ENCODE measurements at regions not wholly inside any gene's neighbourhood (a gene's known extent, or its start where the extent isn't known, plus 50 kb on each side); places are given as distances from the start of the nearest gene placed in this dataset.

DNA sequence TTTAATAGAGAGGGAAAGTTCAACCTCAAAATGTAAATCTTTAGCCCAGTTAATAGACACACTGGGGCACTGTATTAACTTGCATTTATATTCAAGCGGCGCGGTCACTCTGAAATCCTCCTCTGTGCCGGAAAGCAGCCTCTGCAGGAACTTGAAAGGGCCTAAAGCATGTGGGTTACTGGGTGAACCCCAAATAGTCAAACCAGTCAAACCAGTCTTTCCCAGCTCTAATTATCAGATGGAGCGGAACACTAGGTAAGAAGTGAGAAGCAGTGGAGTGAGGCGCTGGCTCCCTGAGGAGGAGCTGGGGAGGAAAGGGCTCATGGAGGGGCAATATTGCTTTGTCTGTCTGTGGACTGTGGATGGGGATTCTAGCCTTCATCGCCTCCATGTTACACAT is 531.3 kb downstream of the QKI start:
- Mint-ChIP-seq H3K4me1 (ENCODE audit: low read depth) (peaks cover 5% of the 10 kb centered on the region), H3K27ac (no peak overlapping the region), H3K36me3 (ENCODE audit: low read depth) (no peaks in the 10 kb centered on the region), H3K4me3 (no peak overlapping the region), H3K9me3 (no peaks in the 10 kb centered on the region), H3K27me3 (peaks cover 51% of the 10 kb centered on the region)
- intact Hi-C loops (cut with micrococcal nuclease), result no loop called here

DNA sequence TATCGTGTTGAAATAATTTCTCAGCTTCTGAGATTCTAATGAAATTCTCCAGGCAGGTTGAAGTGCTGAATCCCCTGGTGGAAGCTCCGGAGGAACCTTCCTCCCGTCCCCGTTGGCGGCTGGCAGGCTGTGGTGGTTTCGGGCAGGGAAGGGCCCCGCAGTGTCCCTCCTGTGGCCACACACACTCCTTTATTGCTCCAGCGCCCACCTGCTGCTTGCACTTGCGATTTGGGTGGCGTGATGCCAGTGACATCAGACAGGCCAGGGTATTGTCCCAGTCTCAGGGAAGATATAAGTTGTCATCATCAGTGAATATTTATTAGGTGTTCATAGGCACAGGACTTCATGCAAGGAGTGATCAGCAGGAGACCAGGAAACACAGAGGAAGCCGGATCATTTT is 530.4 kb downstream of the QKI start:
- intact Hi-C loops (cut with micrococcal nuclease), result no loop called here
- H3K9me3 Mint-ChIP-seq, result no peaks in the 10 kb centered on the region
- no peak overlapping the region for H3K4me3 Mint-ChIP-seq
- peaks cover 54% of the 10 kb centered on the region for H3K27me3 Mint-ChIP-seq
- peaks cover under 1% of the 10 kb centered on the region for H3K4me1 Mint-ChIP-seq (ENCODE audit: low read depth)
- no peaks in the 10 kb centered on the region for H3K36me3 Mint-ChIP-seq (ENCODE audit: low read depth)
- H3K27ac Mint-ChIP-seq, result no peak overlapping the region

DNA sequence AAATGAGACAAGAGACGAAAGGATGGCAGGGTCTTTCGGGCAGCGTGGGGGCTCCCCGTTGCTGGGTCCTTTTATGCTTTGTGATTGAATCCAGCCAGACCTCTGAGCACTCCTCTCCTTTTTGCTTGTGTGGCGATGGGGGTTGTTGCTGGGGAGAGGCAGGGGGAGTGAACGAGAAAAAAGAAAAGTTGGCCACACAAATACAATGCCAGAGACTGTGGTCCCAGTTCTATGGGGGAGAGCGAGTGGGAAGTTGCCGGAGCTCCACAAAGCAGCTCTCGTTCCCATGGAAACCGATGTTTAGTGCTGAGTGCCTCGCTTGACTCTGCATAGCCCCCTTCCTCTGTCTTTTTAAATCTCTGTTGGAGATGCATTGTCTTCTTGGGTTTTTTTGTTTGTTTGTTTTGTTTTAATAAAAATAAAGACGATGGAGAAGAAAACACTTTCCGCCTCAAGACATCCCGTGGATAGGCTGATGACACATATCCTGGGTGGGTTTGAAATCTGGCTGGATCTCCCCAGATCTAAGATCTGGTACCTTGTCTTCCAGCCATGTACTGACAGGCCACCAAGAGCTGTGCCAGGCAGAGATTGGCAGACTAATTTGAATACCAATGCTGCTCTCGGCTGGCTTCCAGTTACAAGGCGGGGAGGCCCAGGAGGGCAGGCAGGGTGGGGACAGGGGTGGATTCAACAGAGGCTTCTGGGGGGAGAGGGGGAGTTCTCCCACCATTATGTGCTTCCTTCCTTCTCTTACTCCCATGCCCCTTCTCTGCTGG is 529.3 kb downstream of the QKI start:
- intact Hi-C loops (cut with micrococcal nuclease), result no loop called here
- Mint-ChIP-seq H3K27me3 (peaks cover 54% of the 10 kb centered on the region), H3K36me3 (ENCODE audit: low read depth) (no peaks in the 10 kb centered on the region), H3K4me3 (no peak overlapping the region), H3K9me3 (no peaks in the 10 kb centered on the region), H3K27ac (no peak overlapping the region), H3K4me1 (ENCODE audit: low read depth) (no peaks in the 10 kb centered on the region)

DNA sequence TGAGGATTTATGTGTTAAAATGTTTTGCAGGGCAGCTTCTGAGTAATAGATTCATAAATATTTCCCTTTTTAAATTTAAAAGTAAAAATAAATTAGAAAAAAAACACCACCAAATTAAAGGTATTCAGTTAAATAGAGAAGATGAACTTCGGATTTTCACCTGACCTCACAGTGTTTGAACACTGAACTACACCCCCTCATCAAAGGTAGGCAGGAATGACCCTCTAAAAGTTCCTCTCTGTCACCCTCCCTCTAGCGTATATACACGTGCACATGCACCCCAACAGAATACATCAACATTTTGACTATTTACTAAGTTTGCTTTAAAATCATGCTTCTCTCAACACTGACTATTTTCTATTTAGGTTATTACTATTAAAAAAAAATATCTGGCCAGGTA is 528.3 kb downstream of the QKI start:
- peaks cover 54% of the 10 kb centered on the region for H3K27me3 Mint-ChIP-seq
- no peaks in the 10 kb centered on the region for H3K36me3 Mint-ChIP-seq (ENCODE audit: low read depth)
- no peaks in the 10 kb centered on the region for H3K4me1 Mint-ChIP-seq (ENCODE audit: low read depth)
- no peaks in the 10 kb centered on the region for H3K9me3 Mint-ChIP-seq
- intact Hi-C loops (cut with micrococcal nuclease), result no loop called here
- H3K27ac Mint-ChIP-seq, result no peak overlapping the region
- no peak overlapping the region for H3K4me3 Mint-ChIP-seq

DNA sequence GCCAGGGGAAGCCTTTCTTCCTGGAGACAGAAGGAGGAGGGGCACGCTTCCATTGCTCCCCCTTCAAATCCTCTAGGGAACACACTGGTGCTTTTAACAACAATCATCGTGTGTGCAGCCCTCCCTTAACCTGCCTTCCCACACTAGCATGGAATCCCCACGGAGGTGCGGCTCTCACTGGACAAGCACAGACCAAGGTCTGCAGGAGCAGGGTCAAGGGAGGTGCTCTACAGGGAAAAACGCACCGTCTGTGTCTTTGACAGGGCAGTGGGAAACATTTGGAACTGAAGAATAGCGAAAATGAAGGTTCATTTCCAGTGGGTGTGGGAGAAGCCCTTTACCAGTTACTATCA is 527.1 kb downstream of the QKI start:
- H3K27ac Mint-ChIP-seq, result no peak overlapping the region
- no peaks in the 10 kb centered on the region for H3K9me3 Mint-ChIP-seq
- no peaks in the 10 kb centered on the region for H3K36me3 Mint-ChIP-seq (ENCODE audit: low read depth)
- peaks cover 51% of the 10 kb centered on the region for H3K27me3 Mint-ChIP-seq
- H3K4me3 Mint-ChIP-seq, result no peak overlapping the region
- no peaks in the 10 kb centered on the region for H3K4me1 Mint-ChIP-seq (ENCODE audit: low read depth)
- intact Hi-C loops (cut with micrococcal nuclease), result no loop called here

DNA sequence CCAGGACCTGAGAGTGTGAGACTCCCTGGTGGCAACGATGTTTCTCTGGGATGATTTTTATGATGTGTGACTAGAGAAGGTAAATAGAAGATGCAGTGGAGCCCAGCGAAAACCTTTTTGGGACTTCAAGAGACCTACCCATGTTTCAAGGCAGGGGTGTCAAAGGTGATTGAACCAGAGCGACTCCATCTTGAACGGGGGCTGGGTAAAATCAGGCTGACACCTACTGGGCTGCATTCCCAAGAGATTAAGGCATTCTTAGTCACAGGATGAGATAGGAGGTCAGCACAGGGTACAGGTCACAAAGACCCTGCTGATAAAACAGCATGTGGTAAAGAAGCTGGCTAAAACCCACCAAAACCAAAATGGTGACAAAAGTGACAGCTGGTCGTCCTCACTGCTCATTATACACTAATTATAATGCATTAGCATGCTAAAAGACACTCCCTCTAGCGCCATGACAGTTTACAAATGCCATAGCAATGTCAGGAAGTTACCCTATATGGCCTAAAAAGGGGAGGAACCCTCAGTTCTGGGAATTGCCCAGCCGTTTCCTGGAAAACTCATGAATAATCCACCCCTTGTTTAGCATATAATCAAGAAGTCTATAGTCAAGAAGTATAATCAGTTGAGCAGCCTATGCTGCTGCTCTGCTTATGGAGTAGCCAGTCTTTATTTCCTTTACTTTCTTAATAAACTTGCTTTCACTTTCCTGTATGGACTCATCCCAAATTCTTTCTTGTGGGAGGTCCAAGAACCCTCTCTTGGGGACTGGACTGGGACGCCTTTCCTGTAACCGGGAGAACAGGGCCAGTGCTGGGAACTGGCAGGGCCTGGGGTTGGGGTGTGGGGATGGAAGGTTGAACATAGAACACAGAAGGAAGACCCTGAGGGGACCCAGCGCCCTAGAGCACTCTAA is 526.4 kb downstream of the QKI start:
- peaks cover 48% of the 10 kb centered on the region for H3K27me3 Mint-ChIP-seq
- no peaks in the 10 kb centered on the region for H3K9me3 Mint-ChIP-seq
- intact Hi-C loops (cut with micrococcal nuclease), result no loop called here
- H3K36me3 Mint-ChIP-seq (ENCODE audit: low read depth), result no peaks in the 10 kb centered on the region
- H3K4me1 Mint-ChIP-seq (ENCODE audit: low read depth), result no peaks in the 10 kb centered on the region
- H3K4me3 Mint-ChIP-seq, result no peak overlapping the region
- H3K27ac Mint-ChIP-seq, result no peak overlapping the region

DNA sequence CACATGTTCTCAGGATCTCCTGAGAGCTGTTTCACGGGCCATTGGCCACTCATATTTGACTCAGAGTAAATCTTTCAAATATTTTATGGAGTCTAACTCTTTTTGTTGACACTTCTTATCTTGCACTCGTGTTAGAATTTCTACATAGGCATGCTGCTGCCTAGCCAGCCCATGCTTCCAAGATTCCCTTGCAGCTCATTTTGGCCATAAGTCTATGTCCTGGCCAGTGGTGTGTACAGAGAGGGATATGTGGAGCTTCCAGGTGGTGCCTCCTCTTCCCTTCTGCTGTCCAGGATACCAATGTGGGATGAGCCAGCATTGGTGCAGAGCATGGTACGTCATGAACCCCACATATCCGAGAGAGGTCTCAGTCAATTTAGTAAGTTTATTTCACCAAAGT is 522.6 kb downstream of the QKI start:
- Mint-ChIP-seq H3K36me3 (ENCODE audit: low read depth) (no peaks in the 10 kb centered on the region), H3K4me3 (no peak overlapping the region), H3K4me1 (ENCODE audit: low read depth) (no peaks in the 10 kb centered on the region), H3K27ac (no peak overlapping the region), H3K27me3 (peaks cover 42% of the 10 kb centered on the region), H3K9me3 (no peaks in the 10 kb centered on the region)
- intact Hi-C loops (cut with micrococcal nuclease), result no loop called here

DNA sequence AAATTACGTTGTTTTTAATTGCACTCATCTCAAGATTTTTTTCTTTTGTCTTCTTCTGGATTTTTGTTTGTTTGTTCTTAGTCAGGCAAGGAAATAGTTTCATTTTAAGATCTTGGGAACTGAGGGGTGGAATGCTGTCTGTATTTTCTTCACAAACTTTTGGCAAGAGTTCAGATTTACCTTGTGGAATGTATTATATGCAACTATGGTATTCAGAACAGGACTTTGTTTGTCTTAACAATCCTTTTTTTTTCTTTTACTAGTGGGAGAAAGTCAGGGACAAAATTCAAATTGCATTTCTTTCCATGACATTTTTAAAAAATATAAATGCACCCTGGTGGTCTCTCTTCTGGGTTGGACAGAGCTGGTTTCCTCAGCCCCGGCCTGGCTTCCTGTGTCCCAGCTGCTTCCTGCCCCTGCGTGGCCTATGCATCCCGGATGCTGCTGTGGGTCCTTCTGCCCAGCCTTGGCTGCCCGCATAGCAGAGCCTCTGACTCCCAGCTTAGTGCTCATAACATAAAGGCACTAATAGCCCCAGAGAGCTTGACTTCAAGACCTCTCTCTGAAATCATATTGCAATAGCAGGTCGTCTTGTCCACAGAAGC is 520.7 kb downstream of the QKI start:
- Mint-ChIP-seq H3K27me3 (peaks cover 33% of the 10 kb centered on the region), H3K4me1 (ENCODE audit: low read depth) (no peaks in the 10 kb centered on the region), H3K4me3 (no peak overlapping the region), H3K9me3 (no peaks in the 10 kb centered on the region), H3K27ac (no peak overlapping the region), H3K36me3 (ENCODE audit: low read depth) (no peaks in the 10 kb centered on the region)
- intact Hi-C loops (cut with micrococcal nuclease), result no loop called here

DNA sequence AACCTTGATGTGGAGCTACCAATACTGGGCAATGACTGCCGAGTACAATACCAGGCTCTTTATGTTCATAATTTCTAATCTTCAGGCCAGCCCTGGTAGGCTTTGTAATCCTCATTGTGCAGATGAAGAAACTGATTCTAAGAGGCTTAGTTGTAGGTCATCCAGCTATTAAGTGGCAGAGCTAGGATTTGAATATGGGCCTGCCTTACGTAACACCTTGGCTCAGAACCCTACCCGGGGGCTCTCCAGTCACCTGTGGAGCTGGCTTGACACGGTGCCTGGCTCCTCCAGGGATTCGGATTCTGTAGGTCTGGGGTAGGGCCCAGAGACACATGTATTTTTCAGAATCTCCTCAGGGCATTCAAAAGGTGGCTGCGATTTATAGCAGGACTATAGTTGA is 515.5 kb downstream of the QKI start:
- intact Hi-C loops (cut with micrococcal nuclease), result no loop called here
- H3K27me3 Mint-ChIP-seq, result peaks cover 18% of the 10 kb centered on the region
- no peaks in the 10 kb centered on the region for H3K9me3 Mint-ChIP-seq
- H3K4me3 Mint-ChIP-seq, result no peak overlapping the region
- H3K4me1 Mint-ChIP-seq (ENCODE audit: low read depth), result no peaks in the 10 kb centered on the region
- no peaks in the 10 kb centered on the region for H3K36me3 Mint-ChIP-seq (ENCODE audit: low read depth)
- no peak overlapping the region for H3K27ac Mint-ChIP-seq

DNA sequence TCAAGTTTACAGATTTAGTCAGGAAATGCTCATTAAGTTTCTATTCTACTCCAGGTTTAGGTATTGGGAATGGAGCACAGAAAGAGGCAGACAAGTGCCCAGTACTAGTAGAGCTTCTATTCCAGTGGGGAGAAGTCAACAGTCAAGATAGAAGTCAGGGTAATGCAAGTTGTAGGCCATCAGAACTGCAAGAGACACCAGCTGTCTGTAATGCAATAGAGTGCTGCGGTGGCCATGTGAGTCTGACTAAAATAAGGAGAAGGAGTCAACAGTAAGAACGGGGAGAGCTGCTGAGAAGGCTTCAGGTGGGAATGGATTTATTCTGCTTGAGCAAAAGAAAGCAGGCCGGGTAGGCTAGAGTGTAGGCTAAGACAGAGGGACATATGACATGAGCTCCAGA is 515.0 kb downstream of the QKI start:
- peaks cover 16% of the 10 kb centered on the region for H3K27me3 Mint-ChIP-seq
- H3K9me3 Mint-ChIP-seq, result no peaks in the 10 kb centered on the region
- no peak overlapping the region for H3K4me3 Mint-ChIP-seq
- no peaks in the 10 kb centered on the region for H3K36me3 Mint-ChIP-seq (ENCODE audit: low read depth)
- intact Hi-C loops (cut with micrococcal nuclease), result no loop called here
- H3K4me1 Mint-ChIP-seq (ENCODE audit: low read depth), result no peaks in the 10 kb centered on the region
- no peak overlapping the region for H3K27ac Mint-ChIP-seq

DNA sequence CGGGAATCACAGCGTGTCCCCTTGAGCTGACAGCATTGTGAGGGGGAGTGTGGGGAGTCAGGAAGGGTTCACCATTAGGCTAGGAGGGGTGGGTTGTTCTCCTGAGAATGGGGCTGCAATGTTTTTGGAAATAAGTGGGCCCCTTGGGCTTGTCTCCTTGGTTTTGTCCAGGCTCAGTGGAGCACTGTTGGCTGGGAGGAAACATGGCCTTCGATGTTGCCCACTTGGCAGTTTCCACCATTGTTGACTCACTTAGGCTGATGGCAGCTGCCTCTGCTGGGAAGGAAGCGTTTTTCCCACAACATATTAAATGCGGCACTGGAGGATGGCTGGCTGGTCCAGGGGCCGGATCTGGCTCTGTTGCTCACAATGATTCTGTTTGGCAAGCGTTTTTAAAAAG is 512.1 kb downstream of the QKI start:
- H3K27me3 Mint-ChIP-seq, result peaks cover 2% of the 10 kb centered on the region
- H3K4me1 Mint-ChIP-seq (ENCODE audit: low read depth), result no peaks in the 10 kb centered on the region
- H3K9me3 Mint-ChIP-seq, result no peaks in the 10 kb centered on the region
- intact Hi-C loops (cut with micrococcal nuclease), result no loop called here
- no peak overlapping the region for H3K4me3 Mint-ChIP-seq
- no peak overlapping the region for H3K27ac Mint-ChIP-seq
- H3K36me3 Mint-ChIP-seq (ENCODE audit: low read depth), result no peaks in the 10 kb centered on the region

DNA sequence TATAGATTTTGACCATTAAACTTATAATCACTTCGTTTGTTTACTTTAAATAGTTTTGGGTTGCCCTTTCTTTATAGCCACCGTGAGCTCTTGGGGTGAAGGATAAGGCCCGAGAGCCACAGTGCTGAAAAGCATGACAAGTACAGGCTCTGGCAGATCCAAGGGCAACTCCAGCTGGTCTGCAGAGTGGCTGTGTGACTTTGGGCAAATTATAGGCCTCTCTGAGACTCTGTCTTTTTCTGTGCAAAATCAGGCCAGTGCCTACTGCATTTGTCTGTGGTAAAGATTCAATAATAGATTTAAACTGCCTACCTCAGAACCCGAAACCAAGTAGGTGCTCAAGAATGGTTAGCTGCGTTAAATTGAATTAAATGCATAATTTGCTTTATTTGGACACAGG is 511.3 kb downstream of the QKI start:
- Mint-ChIP-seq H3K27me3 (peaks cover 2% of the 10 kb centered on the region), H3K36me3 (ENCODE audit: low read depth) (no peaks in the 10 kb centered on the region), H3K4me3 (no peak overlapping the region), H3K9me3 (no peaks in the 10 kb centered on the region), H3K27ac (no peak overlapping the region), H3K4me1 (ENCODE audit: low read depth) (no peaks in the 10 kb centered on the region)
- intact Hi-C loops (cut with micrococcal nuclease), result no loop called here

DNA sequence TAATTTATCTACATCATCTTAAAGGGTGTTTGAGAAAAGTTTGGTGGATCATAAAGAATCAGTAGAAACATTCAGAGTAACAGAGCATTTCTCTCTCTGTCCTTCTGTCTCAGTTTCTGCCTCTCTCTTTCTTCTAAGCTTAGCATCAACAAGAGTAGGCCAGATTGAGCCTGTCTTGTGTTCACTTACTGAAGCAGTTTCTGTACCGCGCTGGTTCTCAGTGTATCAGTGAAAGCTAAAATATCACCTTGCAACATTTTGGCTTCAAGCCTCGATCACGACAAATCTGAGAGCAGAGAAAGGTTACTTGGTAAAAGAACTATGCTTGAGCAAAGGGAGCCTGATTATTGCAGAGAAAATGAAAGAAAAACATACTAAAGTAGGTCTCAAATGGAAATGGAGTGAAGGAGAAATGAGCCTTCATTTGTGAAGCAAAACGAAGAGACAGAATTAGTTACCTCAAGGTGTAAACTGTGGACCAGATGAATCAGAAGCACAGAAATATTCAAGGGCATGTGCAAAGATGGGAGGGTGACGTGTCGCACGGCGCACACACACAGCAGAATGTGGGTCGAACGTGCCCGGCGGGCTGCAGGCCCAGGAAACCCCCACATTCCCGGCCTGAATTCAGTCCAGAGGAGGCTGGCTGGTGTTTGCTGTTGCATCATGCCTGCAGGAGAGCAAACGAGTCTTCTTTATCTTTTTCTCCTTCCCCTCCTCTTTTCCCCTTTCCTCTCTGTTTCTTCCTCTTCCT is 509.3 kb downstream of the QKI start:
- H3K4me1 Mint-ChIP-seq (ENCODE audit: low read depth), result no peaks in the 10 kb centered on the region

DNA sequence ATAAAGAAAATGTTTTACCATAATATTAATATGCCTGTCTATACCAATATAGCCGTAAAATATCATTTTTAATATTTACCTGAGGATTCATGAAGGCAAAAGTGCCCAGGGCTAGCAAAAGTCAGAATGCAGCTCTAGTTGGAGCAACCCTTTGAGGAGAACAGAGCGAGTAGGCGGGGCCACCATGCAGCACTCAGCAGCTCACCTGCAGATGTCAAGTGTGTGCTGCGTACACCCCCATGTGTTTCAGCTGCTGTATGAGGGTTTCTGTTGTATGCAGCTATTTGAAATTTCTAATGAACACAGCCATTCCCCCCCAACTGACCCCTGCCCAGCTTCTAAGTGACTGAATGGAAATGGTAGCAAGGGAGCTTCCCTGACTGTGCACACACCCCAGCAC is 508.0 kb downstream of the QKI start:
- Mint-ChIP-seq H3K27ac (no peak overlapping the region), H3K36me3 (ENCODE audit: low read depth) (no peaks in the 10 kb centered on the region), H3K27me3 (peaks cover 5% of the 10 kb centered on the region), H3K4me3 (no peak overlapping the region), H3K4me1 (ENCODE audit: low read depth) (no peaks in the 10 kb centered on the region), H3K9me3 (no peaks in the 10 kb centered on the region)
- intact Hi-C loops (cut with micrococcal nuclease), result no loop called here

More for the DNA sequence above, 509.3 kb downstream of the QKI start:
- Mint-ChIP-seq H3K9me3 (no peaks in the 10 kb centered on the region), H3K27me3 (peaks cover 4% of the 10 kb centered on the region), H3K4me3 (no peak overlapping the region), H3K27ac (no peak overlapping the region), H3K36me3 (ENCODE audit: low read depth) (no peaks in the 10 kb centered on the region)
- intact Hi-C loops (cut with micrococcal nuclease), result no loop called here
